Left ventricle myocardium inferior (tissue), 1 donor: ENCODE measurements at regions not wholly inside any gene's neighbourhood (a gene's known extent, or its start where the extent isn't known, plus 50 kb on each side); places are given as distances from the start of the nearest gene placed in this dataset.

ENCODE experiments used
- DNase-seq: peaks from one replicate; pipeline ENCODE4 v3.0.0-alpha.2; 2020
- H3K27ac ChIP-seq: fragments of 200-600 bp; replicated peaks from 2 replicates; pipeline ENCODE4 v1.8.0; 2021
- H3K27me3 ChIP-seq: fragments of 200-600 bp; 2 replicates; pipeline ENCODE4 v1.8.0; 2021; ENCODE audit warnings: low read depth
- H3K36me3 ChIP-seq: fragments of 200-600 bp; 2 replicates; pipeline ENCODE4 v1.8.0; 2021
- H3K4me1 ChIP-seq: fragments of 200-600 bp; 2 replicates; pipeline ENCODE4 v1.8.0; 2021
- H3K4me3 ChIP-seq: fragments of 200-600 bp; 2 replicates; pipeline ENCODE4 v1.8.0; 2021; ENCODE audit warnings: mild to moderate bottlenecking, moderate library complexity
- H3K9me3 ChIP-seq: fragments of 200-600 bp; replicated peaks from 2 replicates; pipeline ENCODE4 v1.8.0; 2021
- CTCF ChIP-seq: fragments of 200-600 bp; IDR thresholded peaks from 2 replicates; pipeline ENCODE4 v1.8.0; 2021; ENCODE audit warnings: antibody characterized with exemption, mild to moderate bottlenecking, borderline replicate concordance
- intact Hi-C: fragments of 100-400 bp; cut with micrococcal nuclease; formaldehyde crosslinking; loops from one replicate; pipeline ENCODE4 v1.11.0; 2022
- donor health status: DM: no; HTN: yes; CAD: no; lungs with severe emphysema.

DNA sequence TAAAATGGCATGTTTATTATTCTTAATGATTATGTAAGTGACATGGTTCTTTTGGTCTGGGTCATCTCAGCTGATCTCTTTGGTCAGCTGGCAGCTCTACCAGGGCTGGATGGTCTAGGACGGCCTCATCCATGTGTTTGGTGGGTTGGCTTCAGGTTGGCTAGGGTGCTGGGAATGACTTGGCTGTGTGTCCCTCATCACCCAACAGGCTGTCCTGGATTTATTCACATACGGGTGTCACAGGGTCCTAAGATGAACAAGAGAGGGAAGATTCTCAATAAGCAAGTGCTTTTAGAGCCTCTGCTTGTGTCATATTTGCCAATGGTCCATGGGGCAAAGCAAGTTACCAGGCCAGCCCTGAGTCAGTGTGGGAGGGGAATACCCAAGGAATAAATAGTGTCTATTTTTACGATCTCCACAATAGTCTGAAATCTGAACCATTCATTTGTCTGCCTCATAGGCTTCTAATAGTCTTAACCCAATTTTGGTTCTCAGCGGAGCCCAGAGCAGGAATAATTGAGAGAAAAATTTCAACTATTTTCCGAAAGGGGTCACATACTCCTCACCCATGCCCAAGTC lies 157.5 kb downstream of the HS3ST2 start:
- intact Hi-C loops: no loop called here
- no peak for TF ChIP-seq CTCF
- peaks cover 20% of the 10 kb centered on the region for H3K4me1 ChIP-seq

DNA sequence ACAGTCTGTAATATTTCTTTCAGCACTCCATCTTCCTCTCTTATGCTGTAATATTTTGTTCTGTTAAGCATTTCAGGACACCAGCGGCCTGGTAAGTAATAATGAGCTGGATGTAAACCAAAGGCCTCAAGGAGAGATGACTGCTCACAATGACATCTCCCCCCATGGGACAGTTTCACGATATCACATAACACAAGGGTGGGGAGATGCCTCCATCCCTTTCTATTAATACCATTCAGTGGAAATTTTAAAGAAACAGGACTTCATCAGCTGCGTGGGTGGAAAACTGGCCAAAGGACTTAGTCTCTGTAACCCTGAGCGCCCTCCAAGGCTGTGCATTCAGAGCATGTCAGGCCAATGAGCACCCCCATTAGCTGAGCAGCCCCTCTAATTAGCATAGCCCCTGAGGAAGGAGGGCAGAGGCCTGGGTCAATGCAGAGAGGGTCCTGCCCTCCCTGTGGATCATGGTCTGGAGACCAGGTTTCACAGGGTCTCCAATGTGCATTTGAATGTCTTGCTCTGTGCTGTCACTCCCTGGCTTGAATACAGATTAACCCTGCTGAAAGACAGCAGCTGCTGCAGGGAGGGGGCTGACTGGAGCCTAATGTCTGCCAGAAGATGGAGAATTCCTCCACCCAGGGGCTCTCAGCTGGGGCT lies 156.4 kb downstream of the HS3ST2 start:
- H3K36me3 ChIP-seq: no peaks in the 10 kb centered on the region
- no peak overlapping the region for H3K4me3 ChIP-seq
- H3K27me3 ChIP-seq: peaks cover 32% of the 10 kb centered on the region
- no peak for TF ChIP-seq CTCF
- H3K27ac ChIP-seq: no peak overlapping the region
- intact Hi-C loops: no loop called here
- no peaks in the 10 kb centered on the region for H3K9me3 ChIP-seq
- no peak for DNase-seq
- H3K4me1 ChIP-seq: peaks cover 20% of the 10 kb centered on the region

More for the DNA sequence above, 157.5 kb downstream of the HS3ST2 start:
- H3K27me3 ChIP-seq: peaks cover 36% of the 10 kb centered on the region
- no peak overlapping the region for H3K4me3 ChIP-seq
- DNase-seq: no peak
- no peaks in the 10 kb centered on the region for H3K36me3 ChIP-seq
- H3K9me3 ChIP-seq: no peaks in the 10 kb centered on the region
- H3K27ac ChIP-seq: no peak overlapping the region

- Histone ChIP-seq H3K36me3 (no peaks in the 10 kb centered on the region), H3K4me3 (no peak overlapping the region), H3K9me3 (peaks cover under 1% of the 10 kb centered on the region), H3K27ac (no peak overlapping the region), H3K27me3 (peaks cover 31% of the 10 kb centered on the region), H3K4me1 (peaks cover 20% of the 10 kb centered on the region)
- intact Hi-C loops: no loop called here
- no peak for DNase-seq
- no peak for TF ChIP-seq CTCF
These were observed 155.6 kb downstream of the HS3ST2 start for GRCh38 chr16:22969567-22969966.

- no peak for DNase-seq
- Histone ChIP-seq H3K4me3 (no peak overlapping the region), H3K27me3 (peaks cover 30% of the 10 kb centered on the region), H3K27ac (no peak overlapping the region), H3K36me3 (no peaks in the 10 kb centered on the region), H3K4me1 (peaks cover 20% of the 10 kb centered on the region), H3K9me3 (peaks cover 4% of the 10 kb centered on the region)
- intact Hi-C loops: no loop called here
- TF ChIP-seq CTCF: no peak
These were observed 155.0 kb downstream of the HS3ST2 start for GRCh38 chr16:22968931-22969330.

- Histone ChIP-seq H3K4me3 (no peak overlapping the region), H3K27me3 (peaks cover 20% of the 10 kb centered on the region), H3K27ac (no peak overlapping the region), H3K4me1 (peaks cover 20% of the 10 kb centered on the region), H3K36me3 (no peaks in the 10 kb centered on the region), H3K9me3 (peaks cover 4% of the 10 kb centered on the region)
- intact Hi-C loops: no loop called here
- TF ChIP-seq CTCF: no peak
- no peak for DNase-seq
These were observed 153.6 kb downstream of the HS3ST2 start for GRCh38 chr16:22967521-22968095.
